Mucosa of rectum (tissue), 2 donors: ENCODE measurements at regions not wholly inside any gene's neighbourhood (a gene's known extent, or its start where the extent isn't known, plus 50 kb on each side); places are given as distances from the start of the nearest gene placed in this dataset.

Experiments used
- H3K27ac ChIP-seq, 2 donors: one replicate each; pipeline ENCODE4 v1.7.0; 2013; ENCODE audit warnings: inconsistent platforms in 2 of 2, low read depth in 2 of 2, low read length in 2 of 2
- H3K27me3 ChIP-seq, 2 donors: one replicate each; pipeline ENCODE4 v1.7.0; 2013; ENCODE audit warnings: low read length in 2 of 2; ENCODE audit not compliant: control insufficient read depth in 2 of 2, insufficient read depth in 2 of 2
- H3K36me3 ChIP-seq, 2 donors: one replicate each; pipeline ENCODE4 v1.7.0; 2013; ENCODE audit warnings: low read length in 2 of 2; ENCODE audit not compliant: control insufficient read depth in 2 of 2, insufficient read depth in 2 of 2
- H3K4me1 ChIP-seq, 2 donors: one replicate each; pipeline ENCODE4 v1.7.0; 2013; ENCODE audit warnings: low read length in 2 of 2, mild to moderate bottlenecking in 1 of 2; ENCODE audit not compliant: control insufficient read depth in 2 of 2, insufficient read depth in 2 of 2
- H3K4me3 ChIP-seq, 2 donors: one replicate each; pipeline ENCODE4 v1.7.0; 2013; ENCODE audit warnings: low read length in 2 of 2
- H3K9ac ChIP-seq, 2 donors: one replicate each; pipeline ENCODE4 v1.7.0; 2013; ENCODE audit warnings: low read length in 2 of 2, low read depth in 1 of 2, mild to moderate bottlenecking in 1 of 2
- H3K9me3 ChIP-seq, 2 donors: one replicate each; pipeline ENCODE4 v1.7.0; 2013; ENCODE audit warnings: low read length in 2 of 2; ENCODE audit not compliant: control insufficient read depth in 2 of 2
- donor health status: healthy.
- donor health status: Normal muscosa, but diverticular disease.

- H3K4me1 ChIP-seq = no peaks in the 10 kb centered on the region
- no peaks in the 10 kb centered on the region for H3K9me3 ChIP-seq
- H3K27me3 ChIP-seq = no peaks in the 10 kb centered on the region
- no peak overlapping the region for H3K4me3 ChIP-seq
- no peak overlapping the region for H3K9ac ChIP-seq
- no peak overlapping the region for H3K27ac ChIP-seq
- no peaks in the 10 kb centered on the region for H3K36me3 ChIP-seq
Measured at GRCh38 chr7:70953796-70954195, 178.1 kb upstream of the GALNT17 start.

- H3K27me3 ChIP-seq = no peaks in the 10 kb centered on the region
- H3K27ac ChIP-seq = no peak overlapping the region
- peaks cover 0 to 3% of the 10 kb centered on the region in 2 donors for H3K9me3 ChIP-seq
- H3K4me3 ChIP-seq = no peak overlapping the region
- no peaks in the 10 kb centered on the region for H3K4me1 ChIP-seq
- no peak overlapping the region for H3K9ac ChIP-seq
- H3K36me3 ChIP-seq = no peaks in the 10 kb centered on the region
Measured at GRCh38 chr7:70972693-70973092, 159.3 kb upstream of the GALNT17 start.

GRCh38 chr7:70975754-70976153 is 156.2 kb upstream of the GALNT17 start:
- Histone ChIP-seq H3K9me3 (no peaks in the 10 kb centered on the region), H3K36me3 (no peaks in the 10 kb centered on the region)

GRCh38 chr7:70986297-70986696 is 145.6 kb upstream of the GALNT17 start:
- H3K27me3 ChIP-seq = no peaks in the 10 kb centered on the region
- H3K4me3 ChIP-seq = no peak overlapping the region
- H3K9ac ChIP-seq = no peak overlapping the region
- H3K9me3 ChIP-seq = no peaks in the 10 kb centered on the region
- no peaks in the 10 kb centered on the region for H3K4me1 ChIP-seq
- H3K27ac ChIP-seq = no peak overlapping the region
- H3K36me3 ChIP-seq = no peaks in the 10 kb centered on the region

More at GRCh38 chr7:70975754-70976153, 156.2 kb upstream of the GALNT17 start:
- Histone ChIP-seq H3K4me3 (no peak overlapping the region), H3K9ac (no peak overlapping the region), H3K27me3 (no peaks in the 10 kb centered on the region), H3K27ac (no peak overlapping the region), H3K4me1 (no peaks in the 10 kb centered on the region)

- no peak overlapping the region for H3K9ac ChIP-seq
- H3K4me3 ChIP-seq = no peak overlapping the region
- H3K36me3 ChIP-seq = no peaks in the 10 kb centered on the region
- H3K27me3 ChIP-seq = no peaks in the 10 kb centered on the region
- H3K9me3 ChIP-seq = peaks cover 0 to 2% of the 10 kb centered on the region in 2 donors
- H3K4me1 ChIP-seq = no peaks in the 10 kb centered on the region
- H3K27ac ChIP-seq = no peak overlapping the region
Measured at GRCh38 chr7:70994176-70994575, 137.8 kb upstream of the GALNT17 start.

GRCh38 chr7:70997261-70997660 is 134.7 kb upstream of the GALNT17 start:
- Histone ChIP-seq H3K4me3 (no peak overlapping the region), H3K4me1 (no peaks in the 10 kb centered on the region), H3K9ac (no peak overlapping the region), H3K27ac (no peak overlapping the region), H3K36me3 (no peaks in the 10 kb centered on the region), H3K9me3 (peaks cover 0 to 2% of the 10 kb centered on the region in 2 donors), H3K27me3 (no peaks in the 10 kb centered on the region)

GRCh38 chr7:71005109-71005508 is 126.8 kb upstream of the GALNT17 start:
- H3K9ac ChIP-seq = no peak overlapping the region
- no peaks in the 10 kb centered on the region for H3K27me3 ChIP-seq
- no peak overlapping the region for H3K27ac ChIP-seq
- no peaks in the 10 kb centered on the region for H3K4me1 ChIP-seq
- no peaks in the 10 kb centered on the region for H3K36me3 ChIP-seq
- no peaks in the 10 kb centered on the region for H3K9me3 ChIP-seq
- H3K4me3 ChIP-seq = no peak overlapping the region

- H3K9me3 ChIP-seq = no peaks in the 10 kb centered on the region
- H3K27me3 ChIP-seq = no peaks in the 10 kb centered on the region
- no peak overlapping the region for H3K4me3 ChIP-seq
- H3K27ac ChIP-seq = no peak overlapping the region
- no peaks in the 10 kb centered on the region for H3K36me3 ChIP-seq
- no peak overlapping the region for H3K9ac ChIP-seq
- H3K4me1 ChIP-seq = no peaks in the 10 kb centered on the region
Measured at GRCh38 chr7:71009636-71010035, 122.3 kb upstream of the GALNT17 start.

- Histone ChIP-seq H3K27me3 (no peaks in the 10 kb centered on the region), H3K9me3 (no peaks in the 10 kb centered on the region), H3K4me3 (no peak overlapping the region), H3K27ac (no peak overlapping the region), H3K4me1 (no peaks in the 10 kb centered on the region), H3K9ac (no peak overlapping the region), H3K36me3 (no peaks in the 10 kb centered on the region)
Measured at GRCh38 chr7:71015252-71015900, 116.6 kb upstream of the GALNT17 start.

- no peaks in the 10 kb centered on the region for H3K36me3 ChIP-seq
- no peaks in the 10 kb centered on the region for H3K9me3 ChIP-seq
- H3K9ac ChIP-seq = no peak overlapping the region
- no peak overlapping the region for H3K4me3 ChIP-seq
- H3K4me1 ChIP-seq = no peaks in the 10 kb centered on the region
- no peaks in the 10 kb centered on the region for H3K27me3 ChIP-seq
- no peak overlapping the region for H3K27ac ChIP-seq
Measured at GRCh38 chr7:71016401-71016800, 115.5 kb upstream of the GALNT17 start.

- no peaks in the 10 kb centered on the region for H3K9me3 ChIP-seq
- no peak overlapping the region for H3K9ac ChIP-seq
- no peaks in the 10 kb centered on the region for H3K36me3 ChIP-seq
- no peak overlapping the region for H3K27ac ChIP-seq
- H3K4me3 ChIP-seq = no peak overlapping the region
- H3K27me3 ChIP-seq = no peaks in the 10 kb centered on the region
- no peaks in the 10 kb centered on the region for H3K4me1 ChIP-seq
Measured at GRCh38 chr7:71017602-71018001, 114.3 kb upstream of the GALNT17 start.
